NCI-H69 (cell line): ENCODE measurements at regions not wholly inside any gene's neighbourhood (a gene's known extent, or its start where the extent isn't known, plus 50 kb on each side); places are given as distances from the start of the nearest gene placed in this dataset.

Experiments
- DNase-seq: peaks from one replicate; lab custom pipeline; 2025; lab: John Stamatoyannopoulos, UW

DNA sequence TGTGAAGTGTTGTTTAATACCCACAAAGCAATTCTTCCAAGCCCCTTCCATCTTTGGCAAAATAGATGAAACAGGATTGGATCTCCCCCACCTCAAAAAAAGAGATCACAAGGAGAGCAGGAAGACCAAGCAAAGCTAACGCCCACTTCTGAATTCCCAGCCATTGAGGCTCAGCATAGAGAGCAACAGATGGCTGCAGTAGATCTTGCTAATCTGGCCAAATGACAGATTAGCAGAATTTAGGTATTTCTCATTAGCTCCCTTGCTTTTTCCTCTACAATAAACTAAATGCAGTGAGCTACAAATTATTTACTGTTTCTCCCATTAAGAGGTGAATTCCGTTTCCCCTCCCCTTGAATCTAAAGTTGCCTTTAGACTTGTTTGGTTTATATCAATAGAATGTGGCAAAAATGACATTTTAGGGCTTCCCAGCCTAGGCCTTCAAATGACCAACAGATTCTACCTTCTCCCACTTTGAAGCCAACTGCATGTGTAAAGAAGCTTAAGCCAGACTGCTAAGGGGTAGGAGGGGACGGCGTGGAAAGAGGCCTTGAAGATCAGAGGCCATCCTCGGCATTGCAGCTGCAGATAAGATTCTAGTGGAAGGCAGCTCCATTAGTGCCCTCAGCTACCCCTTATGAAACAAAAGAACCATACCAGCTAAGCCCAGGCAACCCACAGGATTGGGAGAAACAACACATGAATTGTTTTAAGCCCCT is 56.8 kb upstream of the CPEB4 start:
- DNase-seq: no peak

DNA sequence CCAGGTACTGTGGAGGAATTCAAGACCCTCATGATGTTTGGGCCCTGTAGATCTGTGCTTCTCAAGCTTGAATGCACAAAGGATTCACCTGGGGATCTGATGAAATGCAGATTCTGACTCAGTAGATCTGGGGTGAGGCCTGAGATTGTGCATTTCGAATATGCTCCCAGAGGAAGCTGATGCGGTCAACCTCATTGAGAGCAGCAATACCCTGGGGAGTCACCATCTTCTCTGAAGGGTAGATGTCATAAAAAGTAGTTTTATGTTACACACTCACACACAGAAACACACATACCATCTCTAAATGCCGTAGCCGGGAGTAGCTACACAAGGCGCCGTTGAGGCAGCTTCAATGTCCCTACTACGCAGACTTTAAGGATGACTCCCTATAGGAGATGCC is 55.8 kb upstream of the CPEB4 start:
- no peak for DNase-seq

DNA sequence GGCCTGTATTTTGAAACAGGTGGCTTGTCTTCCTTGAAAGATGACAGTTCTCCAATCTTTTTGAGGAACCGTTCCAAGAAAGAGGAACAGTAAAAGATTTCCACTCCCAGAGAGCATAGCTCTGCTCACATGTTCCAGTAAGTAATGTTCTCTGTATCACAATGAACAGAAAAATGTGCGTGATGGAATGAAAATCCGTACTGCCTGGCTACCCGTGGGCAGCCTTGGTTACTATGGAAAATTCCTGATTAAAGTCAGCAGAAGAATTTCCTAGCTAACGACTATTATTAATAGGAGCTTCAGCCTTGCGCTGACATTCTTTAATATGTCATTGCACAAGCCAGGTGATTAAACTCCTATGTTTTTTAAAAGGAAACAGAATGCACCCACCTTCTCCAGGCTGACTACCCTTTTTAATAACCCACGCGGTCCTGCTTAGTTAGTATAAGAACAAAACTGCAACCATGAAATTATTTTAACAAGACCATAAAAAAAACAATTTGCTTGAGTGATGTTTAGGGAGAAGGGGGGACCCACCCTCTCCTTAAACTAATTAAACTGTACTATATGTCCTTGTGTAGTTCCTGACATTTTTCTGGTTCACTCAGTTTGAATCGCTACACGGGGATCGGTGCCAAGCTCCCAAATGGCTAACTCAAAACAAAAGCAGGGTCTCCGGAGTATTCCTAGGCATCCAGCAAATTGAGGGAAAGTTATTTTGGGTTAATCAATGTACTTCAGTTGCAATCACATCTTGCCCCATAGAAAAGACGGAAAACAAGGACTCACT is 54.8 kb upstream of the CPEB4 start:
- no peak for DNase-seq

GRCh38 chr5:173834071-173834771 is 53.9 kb upstream of the CPEB4 start:
- no peak for DNase-seq

DNA sequence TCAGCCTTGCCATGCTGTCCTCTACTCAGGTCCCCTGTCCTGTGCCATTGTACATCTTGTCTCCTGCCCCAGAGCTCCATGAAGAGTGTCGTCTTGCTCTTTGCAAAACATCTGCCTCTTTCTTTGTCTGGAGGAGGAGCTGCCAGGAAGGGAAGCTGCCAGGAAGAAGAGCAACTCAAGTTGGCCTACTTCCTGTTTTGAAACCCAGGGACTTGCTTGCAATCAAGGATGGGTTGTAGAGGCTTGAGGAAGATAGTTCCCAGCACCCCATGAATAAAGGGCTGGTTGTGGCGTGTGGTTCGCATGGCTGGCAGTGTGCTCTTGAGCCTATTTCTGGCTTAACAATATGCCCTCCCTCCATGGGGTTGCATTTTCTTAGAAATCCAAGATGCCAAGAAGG is 53.0 kb upstream of the CPEB4 start:
- no peak for DNase-seq

DNA sequence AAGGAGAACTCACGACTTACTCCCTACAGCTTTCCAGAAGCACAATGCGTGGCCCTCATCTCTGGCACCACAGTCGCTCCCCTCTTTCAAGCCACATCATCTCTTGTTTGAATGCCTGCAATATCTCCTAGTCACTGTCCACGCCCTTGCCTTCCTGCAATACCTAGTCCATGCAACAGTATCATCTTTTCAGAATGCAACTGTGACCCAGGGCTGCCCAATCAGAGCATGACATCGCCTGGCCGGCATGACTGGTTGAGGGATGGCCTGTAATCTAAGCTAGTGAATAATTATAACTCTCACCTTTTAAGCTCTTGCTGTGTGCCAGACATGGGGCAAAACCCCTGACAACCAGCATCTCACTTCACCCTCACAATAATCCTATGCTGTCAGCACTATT is 52.5 kb upstream of the CPEB4 start:
- DNase-seq: no peak

DNA sequence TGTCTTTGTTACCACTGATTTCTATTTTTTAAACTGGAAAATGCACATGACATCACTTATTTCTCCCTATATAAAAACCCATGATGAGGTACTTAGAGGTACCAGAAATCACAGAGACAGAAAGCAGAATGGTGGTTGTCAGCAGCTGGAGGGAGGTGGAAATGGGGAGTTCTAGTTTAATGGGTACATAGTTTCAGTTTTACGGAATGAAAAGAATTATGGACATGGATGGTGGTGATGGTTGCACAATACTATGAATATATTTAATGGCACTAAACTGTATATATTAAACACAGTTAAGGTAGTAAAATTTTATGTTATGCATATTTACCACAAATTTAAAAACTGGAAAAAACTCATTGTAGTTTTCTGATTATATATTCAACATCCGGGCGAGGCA is 50.5 kb upstream of the CPEB4 start:
- no peak for DNase-seq
